ENCODE measurements at regions not wholly inside any gene's neighbourhood (a gene's known extent, or its start where the extent isn't known, plus 50 kb on each side); places are given as distances from the start of the nearest gene placed in this dataset.

- no peaks in the 10 kb centered on the region for H4K20me1 ChIP-seq (replicated peaks; ENCODE audit: insufficient read depth)
- no peaks in the 10 kb centered on the region for H3K79me2 ChIP-seq (replicated peaks; ENCODE audit: insufficient read depth)
- H3K27me3 Mint-ChIP-seq (ENCODE audit: insufficient read depth, low read depth, poor library complexity), result no peaks in the 10 kb centered on the region
- no peak for ATAC-seq
- H3K4me3 ChIP-seq, result no peak overlapping the region
- no peaks in the 10 kb centered on the region for H3K36me3 ChIP-seq (ENCODE audit: insufficient read depth)
- H3K36me3 Mint-ChIP-seq (ENCODE audit: low read depth), result no peaks in the 10 kb centered on the region
- H3F3A ChIP-seq (replicated peaks; ENCODE audit: low read depth), result no peaks in the 10 kb centered on the region
- no peak for TF ChIP-seq POLR2AphosphoS5 (IDR thresholded peaks at IDR 0.05; ENCODE audit: low read depth)
- TF ChIP-seq NANOG (IDR thresholded peaks at IDR 0.05; ENCODE audit: borderline replicate concordance), result no peak
- no peak for TF ChIP-seq STAT1 (IDR thresholded peaks at IDR 0.05; ENCODE audit: unreplicated experiment)
- TF ChIP-seq EZH2phosphoT487 (IDR thresholded peaks at IDR 0.05; ENCODE audit: unreplicated experiment), result no peak
- TF ChIP-seq, protein P1, sequence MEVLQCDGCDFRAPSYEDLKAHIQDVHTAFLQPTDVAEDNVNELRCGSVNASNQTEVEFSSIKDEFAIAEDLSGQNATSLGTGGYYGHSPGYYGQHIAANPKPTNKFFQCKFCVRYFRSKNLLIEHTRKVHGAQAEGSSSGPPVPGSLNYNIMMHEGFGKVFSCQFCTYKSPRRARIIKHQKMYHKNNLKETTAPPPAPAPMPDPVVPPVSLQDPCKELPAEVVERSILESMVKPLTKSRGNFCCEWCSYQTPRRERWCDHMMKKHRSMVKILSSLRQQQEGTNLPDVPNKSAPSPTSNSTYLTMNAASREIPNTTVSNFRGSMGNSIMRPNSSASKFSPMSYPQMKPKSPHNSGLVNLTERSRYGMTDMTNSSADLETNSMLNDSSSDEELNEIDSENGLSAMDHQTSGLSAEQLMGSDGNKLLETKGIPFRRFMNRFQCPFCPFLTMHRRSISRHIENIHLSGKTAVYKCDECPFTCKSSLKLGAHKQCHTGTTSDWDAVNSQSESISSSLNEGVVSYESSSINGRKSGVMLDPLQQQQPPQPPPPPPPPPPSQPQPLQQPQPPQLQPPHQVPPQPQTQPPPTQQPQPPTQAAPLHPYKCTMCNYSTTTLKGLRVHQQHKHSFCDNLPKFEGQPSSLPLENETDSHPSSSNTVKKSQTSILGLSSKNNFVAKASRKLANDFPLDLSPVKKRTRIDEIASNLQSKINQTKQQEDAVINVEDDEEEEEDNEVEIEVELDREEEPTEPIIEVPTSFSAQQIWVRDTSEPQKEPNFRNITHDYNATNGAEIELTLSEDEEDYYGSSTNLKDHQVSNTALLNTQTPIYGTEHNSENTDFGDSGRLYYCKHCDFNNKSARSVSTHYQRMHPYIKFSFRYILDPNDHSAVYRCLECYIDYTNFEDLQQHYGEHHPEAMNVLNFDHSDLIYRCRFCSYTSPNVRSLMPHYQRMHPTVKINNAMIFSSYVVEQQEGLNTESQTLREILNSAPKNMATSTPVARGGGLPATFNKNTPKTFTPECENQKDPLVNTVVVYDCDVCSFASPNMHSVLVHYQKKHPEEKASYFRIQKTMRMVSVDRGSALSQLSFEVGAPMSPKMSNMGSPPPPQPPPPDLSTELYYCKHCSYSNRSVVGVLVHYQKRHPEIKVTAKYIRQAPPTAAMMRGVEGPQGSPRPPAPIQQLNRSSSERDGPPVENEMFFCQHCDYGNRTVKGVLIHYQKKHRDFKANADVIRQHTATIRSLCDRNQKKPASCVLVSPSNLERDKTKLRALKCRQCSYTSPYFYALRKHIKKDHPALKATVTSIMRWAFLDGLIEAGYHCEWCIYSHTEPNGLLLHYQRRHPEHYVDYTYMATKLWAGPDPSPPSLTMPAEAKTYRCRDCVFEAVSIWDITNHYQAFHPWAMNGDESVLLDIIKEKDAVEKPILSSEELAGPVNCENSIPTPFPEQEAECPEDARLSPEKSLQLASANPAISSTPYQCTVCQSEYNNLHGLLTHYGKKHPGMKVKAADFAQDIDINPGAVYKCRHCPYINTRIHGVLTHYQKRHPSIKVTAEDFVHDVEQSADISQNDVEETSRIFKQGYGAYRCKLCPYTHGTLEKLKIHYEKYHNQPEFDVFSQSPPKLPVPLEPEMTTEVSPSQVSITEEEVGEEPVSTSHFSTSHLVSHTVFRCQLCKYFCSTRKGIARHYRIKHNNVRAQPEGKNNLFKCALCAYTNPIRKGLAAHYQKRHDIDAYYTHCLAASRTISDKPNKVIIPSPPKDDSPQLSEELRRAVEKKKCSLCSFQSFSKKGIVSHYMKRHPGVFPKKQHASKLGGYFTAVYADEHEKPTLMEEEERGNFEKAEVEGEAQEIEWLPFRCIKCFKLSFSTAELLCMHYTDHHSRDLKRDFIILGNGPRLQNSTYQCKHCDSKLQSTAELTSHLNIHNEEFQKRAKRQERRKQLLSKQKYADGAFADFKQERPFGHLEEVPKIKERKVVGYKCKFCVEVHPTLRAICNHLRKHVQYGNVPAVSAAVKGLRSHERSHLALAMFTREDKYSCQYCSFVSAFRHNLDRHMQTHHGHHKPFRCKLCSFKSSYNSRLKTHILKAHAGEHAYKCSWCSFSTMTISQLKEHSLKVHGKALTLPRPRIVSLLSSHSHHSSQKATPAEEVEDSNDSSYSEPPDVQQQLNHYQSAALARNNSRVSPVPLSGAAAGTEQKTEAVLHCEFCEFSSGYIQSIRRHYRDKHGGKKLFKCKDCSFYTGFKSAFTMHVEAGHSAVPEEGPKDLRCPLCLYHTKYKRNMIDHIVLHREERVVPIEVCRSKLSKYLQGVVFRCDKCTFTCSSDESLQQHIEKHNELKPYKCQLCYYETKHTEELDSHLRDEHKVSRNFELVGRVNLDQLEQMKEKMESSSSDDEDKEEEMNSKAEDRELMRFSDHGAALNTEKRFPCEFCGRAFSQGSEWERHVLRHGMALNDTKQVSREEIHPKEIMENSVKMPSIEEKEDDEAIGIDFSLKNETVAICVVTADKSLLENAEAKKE (CRISPR knock-in tag; IDR thresholded peaks at IDR 0.05), result no peak
- no peak overlapping the region for H3K4me2 ChIP-seq
- DNase-seq (ENCODE audit: low spot score), result no peak
- H3K27ac Mint-ChIP-seq, result no peak overlapping the region
- no peak overlapping the region for H3K27ac ChIP-seq (ENCODE audit: low read depth)
- no peak overlapping the region for H2AFZ ChIP-seq
- peaks cover 21% of the 10 kb centered on the region; the same call in 1 of the 2 replicates for H3K4me1 ChIP-seq (ENCODE audit: insufficient read depth)
- H3K4me1 Mint-ChIP-seq, result peaks cover 20% of the 10 kb centered on the region
- H3K9me2 ChIP-seq (ENCODE audit: insufficient read depth), result no peaks in the 10 kb centered on the region
- no peaks in the 10 kb centered on the region for H3K27me3 ChIP-seq (ENCODE audit: insufficient read depth)
- H3K4me3 Mint-ChIP-seq, result no peak overlapping the region
- H3K9me3 Mint-ChIP-seq, result no peaks in the 10 kb centered on the region
Measured at GRCh38 chr11:116311206-116311605, 461.6 kb downstream of the BUD13 start.

DNA sequence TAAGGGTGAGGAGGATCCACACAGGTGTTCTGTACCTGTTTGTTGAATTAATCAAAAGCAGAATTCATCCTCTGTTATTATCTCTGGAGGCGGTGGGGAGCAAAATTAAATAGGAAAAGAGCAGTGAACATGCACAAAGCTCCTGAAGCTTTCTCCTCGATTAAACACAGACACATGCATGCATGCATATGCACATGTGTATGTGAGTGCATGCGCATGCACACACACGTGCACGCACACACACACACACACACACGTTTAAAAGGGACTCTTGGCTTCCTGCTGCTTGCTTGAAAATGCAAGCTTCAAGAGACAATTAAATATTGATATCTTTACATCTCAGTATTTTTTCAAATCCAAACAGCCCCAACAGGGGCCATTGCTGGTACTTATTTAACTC, 462.1 kb downstream of the BUD13 start:
- Mint-ChIP-seq H3K9me3 (no peaks in the 10 kb centered on the region), H3K4me1 (peaks cover 19% of the 10 kb centered on the region), H3K27me3 (ENCODE audit: insufficient read depth, low read depth, poor library complexity) (no peaks in the 10 kb centered on the region), H3K36me3 (ENCODE audit: low read depth) (no peaks in the 10 kb centered on the region), H3K27ac (no peak overlapping the region), H3K4me3 (no peak overlapping the region)
- Histone ChIP-seq H3K9me2 (ENCODE audit: insufficient read depth) (peaks cover 4% of the 10 kb centered on the region; the same call in 1 of the 2 replicates), H3F3A (replicated peaks; ENCODE audit: low read depth) (no peaks in the 10 kb centered on the region), H4K20me1 (replicated peaks; ENCODE audit: insufficient read depth) (no peaks in the 10 kb centered on the region), H3K4me3 (no peak overlapping the region), H3K4me2 (no peak overlapping the region), H3K27ac (ENCODE audit: low read depth) (no peak overlapping the region; the same call in 1 of the 2 replicates), H3K27me3 (ENCODE audit: insufficient read depth) (no peaks in the 10 kb centered on the region), H3K79me2 (replicated peaks; ENCODE audit: insufficient read depth) (no peaks in the 10 kb centered on the region), H3K36me3 (ENCODE audit: insufficient read depth) (no peaks in the 10 kb centered on the region), H2AFZ (no peak overlapping the region), H3K4me1 (ENCODE audit: insufficient read depth) (peaks cover 18% of the 10 kb centered on the region; the same call in 1 of the 2 replicates)
- ATAC-seq (no peak), DNase-seq (ENCODE audit: low spot score) (no peak)
- TF ChIP-seq JUNB (IDR thresholded peaks at IDR 0.05; ENCODE audit: unreplicated experiment), result no peak
- TF ChIP-seq STAT1 (IDR thresholded peaks at IDR 0.05; ENCODE audit: unreplicated experiment), result no peak
- TF ChIP-seq, protein P1 (CRISPR knock-in tag; IDR thresholded peaks at IDR 0.05), result no peak
- TF ChIP-seq EZH2 (IDR thresholded peaks at IDR 0.05; ENCODE audit: low read depth, unreplicated experiment), result no peak
- no peak for TF ChIP-seq POLR2AphosphoS5 (IDR thresholded peaks at IDR 0.05; ENCODE audit: low read depth)
